Stimulated activated CD4-positive, alpha-beta T cell treated with anti-CD3 and anti-CD28 coated beads, Interleukin-1b, Interleukin-23, amount 100 ng/mL, for 4 hours (primary cell): ENCODE measurements at regions not wholly inside any gene's neighbourhood (a gene's known extent, or its start where the extent isn't known, plus 50 kb on each side); places are given as distances from the start of the nearest gene placed in this dataset.

Source experiments
- DNase-seq, 2 donors: peaks; one replicate each; pipeline ENCODE4 v3.0.0-alpha.2; 2020; ENCODE audit warnings: low read depth in 2 of 2

DNA sequence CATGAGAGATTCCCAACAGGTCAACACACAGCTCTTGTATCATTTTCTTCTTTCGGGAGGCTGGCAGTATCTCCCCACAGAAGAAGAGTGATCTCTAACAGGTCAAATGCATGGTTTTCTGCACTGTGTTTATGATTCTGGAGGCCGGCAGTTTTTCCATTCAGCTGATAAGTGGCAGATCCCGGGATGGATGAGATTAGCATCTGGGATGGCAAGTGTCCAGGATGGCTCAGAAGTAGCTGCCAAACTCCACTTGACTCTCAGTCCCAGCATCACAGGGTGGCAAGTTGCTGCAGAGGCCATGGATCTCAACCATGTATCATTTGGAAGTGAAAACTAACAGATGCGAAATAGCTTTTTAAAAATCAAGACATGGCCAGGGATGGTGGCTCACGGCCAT is 97.8 kb upstream of the SLC44A1 start:
- no peak for DNase-seq

DNA sequence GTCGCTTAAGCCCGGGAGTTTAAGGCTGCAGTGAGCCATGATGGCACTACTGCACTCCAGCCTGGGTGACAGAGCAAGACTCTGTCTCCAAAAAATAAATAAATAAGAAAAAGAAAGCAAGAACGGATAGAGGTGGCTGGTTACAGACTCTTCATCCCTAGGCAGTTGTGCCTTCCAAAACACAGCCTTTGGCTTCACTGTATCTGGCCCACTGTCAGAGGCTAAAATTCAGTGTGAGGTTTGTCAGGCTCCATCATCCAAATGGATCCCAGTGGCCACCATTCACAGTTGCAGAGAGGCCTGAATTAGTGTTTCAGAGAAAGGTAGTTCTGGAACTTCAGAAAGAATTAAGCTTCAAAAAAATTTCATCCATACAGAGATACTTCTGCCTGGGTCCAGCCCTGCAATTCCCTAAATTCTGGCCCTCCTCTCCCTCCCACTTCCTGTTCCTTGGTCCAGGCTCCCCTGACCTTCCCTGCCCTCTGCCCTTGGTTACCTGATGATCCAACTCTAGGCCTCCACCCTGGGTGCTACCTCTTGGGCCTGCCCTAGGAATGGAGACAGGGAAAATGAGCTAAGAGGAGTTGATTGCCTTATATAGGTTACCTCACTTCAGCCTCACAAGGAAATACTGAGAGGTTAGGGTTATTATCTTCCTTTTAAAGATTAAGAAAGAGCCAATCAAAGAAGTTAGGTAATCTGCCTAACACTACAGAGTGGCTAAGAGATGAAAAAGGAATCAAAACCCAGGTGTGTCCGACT is 97.2 kb upstream of the SLC44A1 start:
- no peak for DNase-seq

DNA sequence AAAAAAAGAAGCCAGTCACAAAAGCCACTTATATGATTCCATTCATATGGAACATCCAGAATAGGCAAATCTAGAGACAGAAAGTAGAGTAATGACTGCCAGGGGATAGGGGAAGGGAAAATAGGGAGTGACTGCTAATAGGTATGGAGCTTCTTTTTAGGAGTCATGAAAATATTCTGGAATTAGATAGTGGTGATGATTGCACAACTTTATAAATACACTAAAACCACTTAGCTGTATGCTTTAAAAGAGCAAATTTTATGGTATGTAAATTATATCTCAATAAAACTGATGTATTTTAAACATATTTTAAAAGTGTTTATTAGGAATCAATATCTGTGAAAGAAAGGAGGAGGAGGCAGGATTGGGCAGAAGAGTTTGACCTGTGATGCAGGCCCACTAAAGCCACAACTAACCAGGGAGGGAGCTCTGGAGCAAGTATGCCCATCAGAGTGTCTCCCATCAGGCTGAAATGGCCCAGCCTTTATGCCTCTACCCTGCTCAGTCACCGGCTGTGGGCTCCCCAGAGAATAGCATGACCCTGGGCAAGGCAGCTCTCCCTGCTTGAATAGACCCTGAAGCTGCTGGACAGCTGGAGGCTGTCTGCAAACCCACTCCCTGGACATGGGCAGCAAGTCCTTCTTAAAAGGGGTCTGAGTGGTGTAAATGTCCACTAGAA is 96.0 kb upstream of the SLC44A1 start:
- DNase-seq = no peak

DNA sequence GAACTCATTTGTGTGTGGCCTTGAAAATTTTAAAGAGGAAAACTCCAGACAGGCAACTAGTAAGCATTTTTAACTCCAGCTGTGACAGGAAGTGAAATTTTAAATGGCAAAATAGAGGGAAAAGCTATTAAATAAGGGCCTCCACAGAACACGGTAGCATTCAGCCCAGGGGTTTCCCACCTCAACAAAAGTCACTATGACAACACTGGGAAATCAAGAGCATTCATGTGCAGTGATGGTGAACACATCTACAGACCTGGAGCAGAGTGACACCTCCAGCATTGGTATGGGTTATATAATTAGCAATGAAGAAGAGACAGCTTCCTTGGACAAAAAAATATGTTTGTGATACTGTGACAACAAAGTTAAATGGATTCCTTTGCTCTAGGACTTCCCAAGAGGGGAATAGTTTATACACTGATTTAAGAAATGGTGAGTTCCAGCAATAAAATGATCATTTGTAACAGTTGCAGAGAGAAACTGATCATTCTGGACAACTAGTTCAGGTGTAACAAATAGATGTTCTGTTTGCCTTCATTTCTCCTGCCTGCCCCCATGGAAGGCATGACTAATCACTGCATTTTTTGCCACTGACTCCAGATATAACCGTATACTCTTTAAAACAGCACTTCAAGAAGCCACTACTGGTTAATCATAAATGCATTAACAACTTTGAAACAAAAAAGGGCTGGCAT is 93.3 kb upstream of the SLC44A1 start:
- DNase-seq = no peak

DNA sequence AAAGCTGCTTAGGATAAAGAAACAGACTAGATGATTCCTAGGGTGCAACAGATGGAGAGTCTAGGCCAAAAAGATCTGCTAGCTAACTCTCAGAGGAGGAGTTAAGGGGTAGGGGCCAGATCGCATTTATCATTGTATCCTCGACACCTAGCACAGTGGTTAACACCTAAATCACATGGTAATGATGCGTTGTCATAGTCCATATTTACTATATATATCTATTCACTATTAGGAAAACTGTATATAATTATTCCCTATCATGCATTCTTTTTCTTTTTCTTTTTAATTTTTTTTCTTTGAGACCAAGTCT is 92.8 kb upstream of the SLC44A1 start:
- DNase-seq = no peak

DNA sequence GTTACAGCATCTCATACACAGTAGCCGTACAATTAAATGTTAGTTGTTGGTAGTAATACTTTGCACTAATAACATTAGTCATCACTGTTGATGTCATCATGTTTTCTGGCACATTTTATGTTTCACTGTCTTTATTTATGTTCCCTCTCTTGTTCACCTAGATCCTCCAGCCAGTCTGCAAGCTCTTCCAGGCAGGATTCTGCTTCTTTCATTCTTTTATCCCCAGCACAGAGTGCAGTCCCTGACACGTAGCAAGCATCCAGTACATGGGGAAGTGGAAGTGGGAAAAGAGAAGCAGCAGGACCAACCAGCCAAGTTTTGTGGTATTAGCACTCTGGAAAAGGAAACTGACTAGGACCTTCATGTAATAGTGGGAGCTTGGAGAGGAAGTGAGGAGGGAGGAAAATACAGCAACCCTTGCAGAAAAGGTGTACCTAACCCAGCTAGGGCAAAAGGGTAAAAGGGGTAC is 89.7 kb upstream of the SLC44A1 start:
- DNase-seq = no peak

DNA sequence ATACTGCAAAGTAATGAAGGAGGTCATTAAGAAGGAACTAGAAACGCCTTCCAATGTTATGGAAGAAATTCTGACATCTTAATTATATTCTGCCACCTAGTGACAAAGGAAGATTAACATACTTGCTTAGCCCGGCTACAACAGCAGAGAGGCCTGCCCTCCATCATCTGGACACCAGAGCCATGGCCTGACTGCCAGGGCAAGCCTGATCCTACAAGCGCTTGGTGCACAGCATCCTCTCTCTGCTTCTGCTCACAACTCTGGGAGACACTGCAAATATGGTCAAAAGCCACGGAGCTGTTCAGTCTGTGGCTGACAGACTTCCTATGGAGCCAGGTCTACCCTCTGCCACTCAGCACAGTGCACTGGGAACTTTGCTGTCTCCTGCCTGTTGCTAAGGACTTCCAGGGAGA is 87.3 kb upstream of the SLC44A1 start:
- DNase-seq = no peak

DNA sequence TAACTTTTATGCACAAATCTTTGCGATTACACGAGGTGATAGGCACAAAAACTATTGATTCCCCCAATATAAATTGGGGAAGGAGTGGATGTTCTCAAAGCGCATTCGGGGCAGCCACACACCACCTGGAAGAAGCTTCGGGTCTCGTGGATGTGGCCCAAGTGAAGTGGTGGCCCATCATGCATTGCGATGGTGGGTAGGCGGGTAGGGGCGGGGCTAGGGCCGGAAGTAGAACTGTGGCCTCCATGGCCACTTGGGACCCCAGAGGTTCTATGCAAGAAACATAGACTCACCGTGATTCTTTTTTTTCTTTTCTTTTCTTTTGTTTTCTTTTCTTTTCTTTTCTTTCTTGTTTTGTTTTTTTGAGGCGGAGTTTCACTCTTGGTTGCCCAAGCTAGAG is 86.4 kb upstream of the SLC44A1 start:
- DNase-seq = no peak

DNA sequence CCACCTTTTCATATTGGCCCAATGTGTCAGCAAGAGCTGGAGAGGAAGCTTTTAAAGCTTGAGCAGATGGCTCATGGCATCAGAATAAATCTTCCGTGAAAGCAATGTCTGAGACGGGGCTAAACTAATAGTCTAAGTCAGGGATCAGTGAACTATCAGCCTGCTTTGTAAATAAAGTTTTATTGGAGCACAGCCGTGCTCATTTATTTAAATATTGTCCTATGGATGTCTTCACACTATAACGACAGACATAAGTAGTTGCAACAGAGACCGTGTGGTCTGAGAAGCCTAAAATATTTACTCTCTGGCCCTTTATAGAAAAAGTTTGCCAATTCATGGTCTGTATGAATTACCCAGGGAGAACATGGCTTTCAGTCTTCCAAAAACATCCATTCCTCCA is 85.6 kb upstream of the SLC44A1 start:
- DNase-seq = no peak

DNA sequence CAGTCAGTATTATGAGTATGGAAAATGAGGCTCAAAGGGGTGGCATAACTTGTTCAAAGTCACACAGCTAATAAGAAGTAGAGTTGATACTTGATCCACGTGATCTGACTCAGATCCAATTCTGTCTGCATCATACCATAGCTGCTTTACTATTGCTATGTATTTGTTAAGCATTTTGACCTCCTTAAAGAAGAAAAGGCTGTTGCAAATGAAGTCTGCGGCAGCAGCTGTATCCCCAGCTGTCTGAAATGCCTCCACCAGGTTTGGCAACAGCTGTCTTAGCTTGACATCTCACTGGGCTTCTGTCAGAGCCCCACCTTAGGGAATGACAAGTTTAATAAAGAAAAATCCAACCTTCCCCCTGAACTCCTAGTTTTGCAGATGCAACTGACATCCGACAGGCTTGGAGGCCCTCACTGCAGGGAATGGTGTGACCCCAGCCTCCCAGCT is 75.6 kb upstream of the SLC44A1 start:
- DNase-seq = no peak

DNA sequence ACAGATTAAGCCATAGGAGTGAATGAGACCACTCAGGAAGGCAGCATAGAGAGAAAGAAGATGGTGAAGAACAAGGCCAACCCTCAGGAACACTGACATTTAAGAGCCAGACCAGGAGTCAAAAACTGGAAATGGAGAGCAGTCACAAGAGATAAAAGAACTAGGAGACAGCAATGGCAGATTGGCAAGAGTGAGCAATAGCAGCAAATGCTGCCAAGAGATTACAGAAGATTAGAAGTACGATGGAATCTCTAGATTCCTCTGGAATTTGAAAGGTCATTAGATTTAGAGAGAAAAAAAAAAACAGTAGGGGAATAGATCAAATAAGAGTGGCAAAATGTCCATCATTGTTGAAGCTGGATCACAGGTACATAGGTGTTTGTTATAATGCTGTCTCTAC is 73.4 kb upstream of the SLC44A1 start:
- DNase-seq = no peak

DNA sequence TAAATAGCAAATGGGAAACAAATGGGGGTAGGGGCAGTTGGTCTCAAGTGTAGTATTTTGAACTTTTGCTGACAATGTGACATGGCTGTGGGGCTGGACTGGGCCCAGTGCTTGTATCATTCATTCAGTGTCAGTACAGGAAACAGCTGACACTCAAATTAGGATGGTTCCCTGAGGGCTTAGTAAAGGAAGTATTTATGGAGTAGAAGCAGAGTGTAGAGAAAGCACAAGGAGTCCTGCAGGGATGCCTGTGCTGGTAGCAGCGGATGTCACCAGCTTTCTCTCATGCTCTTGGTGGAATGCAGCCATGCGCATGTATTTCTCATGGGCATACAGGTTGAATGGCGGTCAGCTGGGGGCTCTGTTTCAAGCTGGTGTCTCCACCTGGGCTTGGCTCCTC is 72.9 kb upstream of the SLC44A1 start:
- no peak for DNase-seq

DNA sequence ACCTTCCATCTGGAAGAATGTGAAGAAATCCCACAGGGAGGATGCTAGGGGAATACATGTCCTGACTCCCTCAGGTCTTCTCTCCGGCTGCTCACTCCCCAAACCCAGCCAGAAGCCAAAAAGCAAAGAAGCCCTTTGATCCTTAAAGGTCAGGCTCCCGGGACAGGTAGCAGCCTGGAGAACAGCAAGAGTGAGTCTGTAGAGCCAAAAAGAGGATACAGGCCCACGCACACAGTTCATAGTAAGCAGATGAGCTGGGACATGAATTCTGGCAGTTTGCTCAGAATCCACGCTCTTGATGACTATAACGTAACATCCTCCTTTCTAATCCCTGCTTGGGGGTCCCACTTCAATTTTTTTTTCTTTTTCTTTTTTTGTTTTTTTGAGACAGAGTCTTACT is 72.0 kb upstream of the SLC44A1 start:
- DNase-seq = no peak

DNA sequence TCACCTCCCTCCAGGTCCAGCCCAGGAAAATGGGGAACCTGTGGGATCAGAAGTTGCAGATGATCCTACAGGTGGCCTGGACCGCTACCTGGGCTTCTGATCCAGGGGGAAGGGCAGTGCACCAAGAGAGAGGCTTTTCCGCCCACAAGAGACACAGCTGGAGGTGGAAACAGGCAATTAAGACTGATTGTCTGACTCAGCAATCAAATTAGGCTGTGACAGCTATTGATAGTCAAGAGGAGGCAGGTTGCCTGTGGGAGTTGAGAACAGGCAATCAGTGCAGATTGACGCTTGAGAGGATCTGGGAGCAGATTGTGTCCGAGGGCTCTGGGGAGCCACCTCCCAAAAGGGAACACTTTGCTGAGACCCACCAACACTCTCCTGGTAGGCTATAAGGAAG is 71.1 kb upstream of the SLC44A1 start:
- DNase-seq = no peak

DNA sequence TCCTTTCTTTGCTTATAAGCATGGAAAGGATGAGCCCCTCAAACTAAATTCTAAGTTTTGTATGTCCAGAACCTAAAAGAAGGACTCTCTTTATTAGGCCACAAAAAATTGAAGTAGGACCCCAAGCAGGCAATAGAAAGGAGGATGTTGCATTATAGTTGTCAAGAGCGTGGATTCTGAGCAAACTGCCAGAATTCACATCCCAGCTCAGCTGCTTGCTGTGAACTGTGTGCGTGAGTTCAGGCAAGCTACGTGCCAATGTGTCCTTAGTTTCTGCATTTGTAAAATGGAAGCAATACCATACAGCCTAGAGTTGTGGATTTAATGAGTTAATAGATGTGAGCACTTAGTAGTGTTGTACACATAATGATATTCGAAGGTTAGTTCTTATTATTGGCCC is 70.6 kb upstream of the SLC44A1 start:
- no peak for DNase-seq

DNA sequence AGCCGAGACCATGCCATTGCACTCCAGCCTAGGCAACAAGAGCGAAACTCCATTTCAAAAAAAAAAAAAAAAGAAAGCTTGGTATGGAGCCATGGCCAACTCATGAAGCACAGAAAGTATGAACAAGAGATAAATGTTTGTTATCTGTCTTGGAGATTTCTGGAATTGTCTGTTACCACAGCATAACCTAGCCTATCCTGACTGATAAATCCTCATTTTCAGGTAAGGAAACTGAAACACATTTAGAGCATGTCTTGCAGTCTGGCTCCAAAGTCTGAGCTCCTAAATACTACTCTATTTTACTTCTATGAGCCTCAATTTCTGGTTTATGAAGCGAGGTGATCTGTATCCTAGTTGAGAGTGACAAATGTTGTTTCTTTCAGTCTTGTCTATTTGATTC is 68.3 kb upstream of the SLC44A1 start:
- no peak for DNase-seq

DNA sequence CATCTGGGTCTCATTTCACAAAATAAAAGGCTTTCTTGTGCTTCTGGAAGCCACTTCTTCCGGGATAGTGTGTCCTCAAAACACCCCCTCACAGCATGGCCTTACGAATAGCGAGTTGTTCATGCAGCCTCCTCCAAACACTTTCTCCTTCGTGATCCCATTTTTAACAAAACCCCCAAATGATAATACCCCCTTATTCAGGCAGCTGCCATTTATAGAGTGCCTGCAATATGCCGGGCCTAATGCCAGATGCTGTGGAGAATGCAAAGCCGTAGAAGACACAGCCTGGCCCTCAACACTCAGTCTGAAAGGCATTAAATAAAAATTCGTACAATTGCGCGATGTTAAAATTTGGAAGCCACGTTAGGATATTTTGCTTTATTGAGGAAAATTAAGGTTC is 66.4 kb upstream of the SLC44A1 start:
- no peak for DNase-seq

DNA sequence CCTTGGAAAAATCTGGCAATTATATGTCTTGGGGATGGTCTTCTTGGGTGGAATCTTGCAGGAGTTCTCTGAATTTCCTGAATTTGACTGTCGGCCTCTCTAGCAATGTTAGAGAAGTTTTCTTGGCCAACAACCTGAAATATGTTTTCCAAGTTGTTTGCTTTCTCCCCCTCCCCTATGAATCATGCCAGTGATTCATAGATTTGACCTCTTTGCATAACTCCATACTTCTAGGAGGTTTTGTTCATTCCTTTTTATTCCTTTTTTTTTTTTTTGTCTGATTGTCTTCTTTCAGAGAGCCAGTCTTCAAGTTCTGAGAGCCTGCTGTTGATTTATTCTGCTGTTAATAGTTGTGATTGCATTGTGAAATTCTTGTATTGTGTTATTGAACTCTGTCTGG is 56.7 kb upstream of the SLC44A1 start:
- no peak for DNase-seq

DNA sequence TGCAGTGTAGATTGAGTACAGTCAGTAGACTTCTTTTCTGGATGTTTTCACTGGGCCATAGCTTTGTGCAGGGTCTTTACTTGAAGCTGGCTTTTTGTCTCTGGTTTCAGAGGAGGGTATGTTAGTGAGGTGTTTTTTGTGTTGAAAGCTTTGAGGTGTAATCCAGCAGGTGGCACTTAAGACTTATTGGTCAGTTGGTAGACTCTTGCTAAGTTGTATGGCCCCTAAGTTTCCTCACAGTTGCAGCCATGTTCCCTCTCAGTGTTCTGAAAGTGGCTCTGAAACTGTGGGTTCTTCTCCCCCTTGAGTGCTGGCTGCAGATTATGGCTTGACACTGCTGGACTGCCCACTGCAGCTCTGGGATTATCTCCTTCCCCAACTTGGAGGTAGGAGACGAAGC is 55.7 kb upstream of the SLC44A1 start:
- no peak for DNase-seq

DNA sequence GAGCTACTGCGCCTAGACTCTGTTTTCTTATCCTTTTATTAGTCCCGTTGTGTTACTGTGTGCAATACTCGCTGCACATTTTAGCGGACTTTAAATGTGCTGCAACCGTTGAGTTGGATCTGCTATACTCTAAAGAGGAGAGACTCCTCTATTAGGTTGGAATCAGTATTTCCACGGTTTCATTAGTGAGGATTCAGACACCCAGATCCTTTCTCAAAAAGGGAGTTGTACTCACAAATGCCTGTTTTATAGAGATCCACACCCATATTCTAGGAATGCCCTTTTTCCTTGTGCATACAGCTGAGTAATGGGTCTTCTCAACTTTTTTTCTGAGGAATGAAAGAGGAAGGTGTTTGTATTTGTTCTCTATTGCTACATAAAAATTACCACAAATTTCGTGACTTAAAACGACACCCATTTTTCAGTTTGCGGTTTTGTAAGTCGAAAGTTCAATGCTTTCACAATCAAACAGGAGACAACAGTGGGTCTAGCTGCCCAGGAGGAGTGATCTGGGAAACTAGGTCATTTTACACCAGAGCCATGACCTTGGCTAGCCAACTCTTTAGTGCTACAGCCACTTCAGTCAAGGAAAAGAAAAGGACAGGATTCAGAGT is 52.8 kb upstream of the SLC44A1 start:
- no peak for DNase-seq

DNA sequence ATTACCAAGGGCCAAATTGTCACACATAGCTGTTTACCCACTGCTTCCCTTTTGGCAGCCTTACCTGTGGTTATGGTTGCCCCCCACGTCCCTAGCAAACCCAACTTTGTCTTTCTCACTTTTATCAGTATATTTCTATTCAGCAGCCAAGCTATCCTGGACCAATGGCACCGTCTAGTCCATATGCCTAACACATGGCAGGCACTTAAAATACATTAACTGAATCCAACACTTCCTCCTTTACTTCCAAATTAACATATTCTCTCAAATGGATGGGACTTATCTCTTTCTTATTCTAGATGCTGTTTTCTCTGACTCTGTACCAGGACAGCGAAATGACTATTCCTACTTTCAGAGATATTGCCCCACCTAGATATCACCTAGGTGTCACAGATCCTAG is 50.9 kb upstream of the SLC44A1 start:
- no peak for DNase-seq

DNA sequence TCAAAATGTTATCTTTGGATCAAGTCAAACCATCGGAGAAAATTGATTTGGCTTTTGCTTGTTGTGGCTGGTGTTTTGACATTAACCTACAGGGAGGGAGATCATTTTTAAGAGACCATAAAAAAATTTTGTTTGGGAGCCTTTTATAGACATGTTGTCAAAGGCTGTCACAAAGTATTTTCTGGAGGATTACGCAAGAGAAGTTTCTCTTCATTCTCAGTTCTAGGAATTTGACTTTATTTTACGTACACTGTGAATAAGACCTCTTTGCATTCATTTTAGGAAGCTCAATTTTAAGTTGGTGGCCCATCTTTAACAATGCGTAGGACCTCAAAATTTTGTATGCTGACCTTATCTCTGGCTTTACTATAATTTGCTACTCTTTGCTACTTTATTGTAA is 50.2 kb upstream of the SLC44A1 start:
- DNase-seq = no peak
